NT2/D1 (cell line): ENCODE measurements at regions not wholly inside any gene's neighbourhood (a gene's known extent, or its start where the extent isn't known, plus 50 kb on each side); places are given as distances from the start of the nearest gene placed in this dataset.

ENCODE experiments used
- YY1 ChIP-seq: IDR thresholded peaks from 2 replicates; pipeline ENCODE4 v1.6.1; 2011; ENCODE audit not compliant: insufficient read length, insufficient read depth
- ZNF274 ChIP-seq: IDR thresholded peaks from 2 replicates; pipeline ENCODE4 v1.6.1; 2011; ENCODE audit warnings: mild to moderate bottlenecking, low read depth, low read length

DNA sequence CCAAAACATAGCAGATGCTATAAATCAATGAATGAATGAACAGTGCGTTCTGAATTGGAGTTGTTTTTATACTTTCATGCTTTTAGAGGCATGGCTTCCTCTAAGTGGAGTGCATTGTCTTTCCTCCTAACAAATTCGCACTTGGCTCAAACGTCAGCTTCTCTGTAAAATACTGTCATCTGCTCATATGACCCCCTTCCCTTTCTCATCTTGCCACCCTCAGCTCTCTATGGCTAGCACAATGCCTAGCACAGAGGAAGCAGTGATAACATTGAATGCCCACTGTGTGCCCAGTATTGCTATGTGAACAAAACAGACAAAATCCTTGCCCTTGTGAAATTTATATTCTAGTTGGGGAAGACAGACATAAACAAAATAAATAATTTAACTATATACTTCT is 258.8 kb downstream of the MREG start:
- TF ChIP-seq ZNF274 = no peak
- no peak for TF ChIP-seq YY1
